GM18507 (cell line): ENCODE measurements at regions not wholly inside any gene's neighbourhood (a gene's known extent, or its start where the extent isn't known, plus 50 kb on each side); places are given as distances from the start of the nearest gene placed in this dataset.
"Not testable (repeated sequence)": the region's sequence is repeated elsewhere in the genome, so short reads cannot be mapped to it uniquely, and the experiment has no call there.

ENCODE experiments used
- DNase-seq: peaks from one replicate; pipeline ENCODE4 v3.0.0; 2011; ENCODE audit warnings: low read depth; ENCODE audit not compliant: insufficient read length; ENCODE audit errors: extremely low spot score
- FAIRE-seq: peaks from 2 replicates; lab custom pipeline; 2011; peaks lifted over from hg19 to GRCh38; lab: Jason Lieb, UNC

GRCh38 chr11:115660030-115660805, 156.0 kb upstream of the CADM1 start:
- FAIRE-seq = no peak
- DNase-seq = no peak

- no peak for FAIRE-seq
Observed at GRCh38 chr11:115659061-115659963, 155.1 kb upstream of the CADM1 start.

GRCh38 chr11:115657586-115657985, 153.4 kb upstream of the CADM1 start:
- no peak for DNase-seq
- FAIRE-seq = no peak

More at GRCh38 chr11:115659061-115659963, 155.1 kb upstream of the CADM1 start:
- DNase-seq = no peak

GRCh38 chr11:115656669-115657068, 152.5 kb upstream of the CADM1 start:
- FAIRE-seq (no peak), DNase-seq (no peak)

GRCh38 chr11:115656041-115656440, 151.8 kb upstream of the CADM1 start:
- FAIRE-seq (no peak), DNase-seq (no peak)

- FAIRE-seq = no peak
Observed at GRCh38 chr11:115654792-115655191, 150.6 kb upstream of the CADM1 start.

GRCh38 chr11:115653926-115654325, 149.7 kb upstream of the CADM1 start:
- no peak for DNase-seq
- FAIRE-seq = no peak

More at GRCh38 chr11:115654792-115655191, 150.6 kb upstream of the CADM1 start:
- DNase-seq = no peak

GRCh38 chr11:115653076-115653475, 148.9 kb upstream of the CADM1 start:
- FAIRE-seq (no peak), DNase-seq (no peak)

- DNase-seq (no peak), FAIRE-seq (no peak)
Observed at GRCh38 chr11:115652496-115652895, 148.3 kb upstream of the CADM1 start.

GRCh38 chr11:115652094-115652493, 147.9 kb upstream of the CADM1 start:
- DNase-seq (no peak), FAIRE-seq (no peak)

GRCh38 chr11:115649461-115649860, 145.2 kb upstream of the CADM1 start:
- FAIRE-seq (no peak), DNase-seq (no peak)

GRCh38 chr11:115645631-115646317, 141.6 kb upstream of the CADM1 start:
- DNase-seq (no peak), FAIRE-seq (no peak)

- FAIRE-seq (no peak), DNase-seq (no peak)
Observed at GRCh38 chr11:115644856-115645255, 140.6 kb upstream of the CADM1 start.

- FAIRE-seq = no peak
- DNase-seq = no peak
Observed at GRCh38 chr11:115643549-115644270, 139.5 kb upstream of the CADM1 start.

GRCh38 chr11:115642660-115643059, 138.4 kb upstream of the CADM1 start:
- FAIRE-seq = no peak
- no peak for DNase-seq

- no peak for FAIRE-seq
- DNase-seq = no peak
Observed at GRCh38 chr11:115637599-115638241, 133.5 kb upstream of the CADM1 start.

GRCh38 chr11:115636753-115637527, 132.7 kb upstream of the CADM1 start:
- DNase-seq (no peak), FAIRE-seq (no peak)

- FAIRE-seq, DNase-seq: not testable (repeated sequence)
Observed at GRCh38 chr11:115633977-115634376, 129.8 kb upstream of the CADM1 start.
